K562 (cell line): ENCODE measurements at regions not wholly inside any gene's neighbourhood (a gene's known extent, or its start where the extent isn't known, plus 50 kb on each side); places are given as distances from the start of the nearest gene placed in this dataset.

ENCODE experiments used
- ATAC-seq: fragments of 200-7000 bp; cut with Tn5 transposase; 3 replicates; pipeline ENCODE4 v1.9.1; 2020; ENCODE audit warnings: moderate library complexity
- BruUV-seq: library from RNA; stranded (reverse); fragments of 400-500 nt; replicated peaks from 2 replicates; lab custom pipeline; 2021; lab: Mats Ljungman, UMichigan
- CTCF ChIA-PET: fragments of 300-600 bp; formaldehyde crosslinking; extraction: SDS; loops from one replicate; lab custom pipeline; 2021; ENCODE audit warnings: low intra/inter-chr PET ratio; lab: Yijun Ruan, JAX
- POLR2A ChIA-PET: fragments of 300-600, 350-650 bp; sonication (Branson Sonifier 250); formaldehyde crosslinking; extraction: SDS; loops from one replicate; lab custom pipeline; 2021; ENCODE audit warnings: antibody characterized with exemption, inconsistent platforms; lab: Yijun Ruan, JAX
- DNase-seq, 4 experiments: peaks; one replicate each; pipeline versions ENCODE4 v3.0.0 to v3.0.0-alpha.2; 2011 to 2018; ENCODE audit warnings: low spot score in 3 of 4, mixed read lengths in 3 of 4; ENCODE audit errors: extremely low read depth in 1 of 4
- FAIRE-seq: peaks from 2 replicates; lab custom pipeline; 2011; peaks lifted over from hg19 to GRCh38; lab: Jason Lieb, UNC
- H2AFZ ChIP-seq: 2 replicates; pipeline ENCODE4 v1.6.0; 2011; ENCODE audit warnings: low read depth, low read length, control low read depth, inconsistent platforms
- H3K27ac ChIP-seq: fragments of 200-600 bp; 3 replicates; pipeline ENCODE4 v1.8.0; 2011; ENCODE audit warnings: low read depth, mild to moderate bottlenecking, control low read depth, inconsistent platforms, low read length, moderate library complexity, mixed read lengths; ENCODE audit errors: extremely low read depth
- H3K27me3 ChIP-seq, 2 experiments: fragments of 300-600 bp in 1 of 2; 2 replicates in 1 of 2; 3 replicates in 1 of 2; pipeline versions ENCODE4 v1.6.0 to v1.8.0; 2011; ENCODE audit warnings: inconsistent platforms in 2 of 2, low read length in 2 of 2, mild to moderate bottlenecking in 1 of 2, mixed read lengths in 1 of 2, moderate library complexity in 1 of 2; ENCODE audit not compliant: control insufficient read depth in 2 of 2, insufficient read depth in 2 of 2
- H3K36me3 ChIP-seq: fragments of 300-600 bp; 3 replicates; pipeline ENCODE4 v1.8.0; 2011; ENCODE audit warnings: mild to moderate bottlenecking, low read length, inconsistent platforms; ENCODE audit not compliant: control insufficient read depth, insufficient read depth
- H3K4me1 ChIP-seq, 2 experiments: fragments of 200-600 bp in 1 of 2; replicated peaks in 1 of 2; 2 replicates in 1 of 2; 3 replicates in 1 of 2; pipeline versions ENCODE4 v1.5.1 to v1.8.0; 2011; ENCODE audit warnings: inconsistent platforms in 2 of 2, low read length in 2 of 2, mild to moderate bottlenecking in 1 of 2, mixed read lengths in 1 of 2, moderate library complexity in 1 of 2; ENCODE audit not compliant: control insufficient read depth in 2 of 2, insufficient read depth in 2 of 2
- H3K4me2 ChIP-seq: 2 replicates; pipeline ENCODE4 v1.6.1; 2011; ENCODE audit warnings: low read length, control low read depth, inconsistent platforms, mixed read lengths; ENCODE audit not compliant: insufficient read depth
- H3K4me3 ChIP-seq: fragments of 200-600 bp; sonication (generic), shearing (Covaris generic); 2 replicates; pipeline ENCODE4 v1.5.1; 2016; ENCODE audit warnings: control low read depth, inconsistent platforms
- H3K79me2 ChIP-seq: fragments of 200-600 bp; 3 replicates; pipeline ENCODE4 v1.8.0; 2011; ENCODE audit warnings: low read length, inconsistent platforms; ENCODE audit not compliant: control insufficient read depth, insufficient read depth
- H3K9ac ChIP-seq, 2 experiments: 2 replicates each; pipeline versions ENCODE4 v1.6.0 to v1.6.1; 2011; ENCODE audit warnings: low read depth in 2 of 2, low read length in 2 of 2, control low read depth in 1 of 2, inconsistent platforms in 1 of 2, mild to moderate bottlenecking in 1 of 2, mixed read lengths in 1 of 2; ENCODE audit not compliant: insufficient read depth in 1 of 2
- H3K9me1 ChIP-seq: one replicate; pipeline ENCODE4 v1.6.0; 2011; ENCODE audit warnings: inconsistent platforms, mild to moderate bottlenecking, low read length, moderate library complexity; ENCODE audit not compliant: control insufficient read depth, insufficient read depth
- H3K9me3 ChIP-seq: replicated peaks from 2 replicates; pipeline ENCODE4 v1.5.1; 2011; ENCODE audit warnings: low read depth, low read length, inconsistent platforms; ENCODE audit not compliant: control insufficient read depth, insufficient read depth
- H4K20me1 ChIP-seq: replicated peaks from 2 replicates; pipeline ENCODE4 v1.6.1; 2011; ENCODE audit warnings: low read length, inconsistent platforms, mixed read lengths; ENCODE audit not compliant: control insufficient read depth, insufficient read depth
- EGR1 ChIP-seq: fragments of 450-650 bp; conservative IDR thresholded peaks from 2 replicates; pipeline ENCODE4 v1.6.1; 2017; ENCODE audit warnings: mild to moderate bottlenecking
- EP400 ChIP-seq: fragments of 450-650 bp; IDR thresholded peaks from 2 replicates; pipeline ENCODE4 v1.6.1; 2017; ENCODE audit warnings: antibody characterized with exemption, mild to moderate bottlenecking, moderate library complexity
- EZH2 ChIP-seq: IDR thresholded peaks from 2 replicates; pipeline ENCODE4 v1.6.1; 2012; ENCODE audit warnings: low read depth, mild to moderate bottlenecking, inconsistent platforms, low read length, borderline replicate concordance
- GMEB1 ChIP-seq: fragments of 250-450 bp; sonication (Bioruptor Pico); IDR thresholded peaks from 2 replicates; pipeline ENCODE4 v1.4.0; 2020; ENCODE audit warnings: mild to moderate bottlenecking
- HDAC3 ChIP-seq: fragments of 450-650 bp; IDR thresholded peaks from 2 replicates; pipeline ENCODE4 v1.6.1; 2018; ENCODE audit warnings: borderline replicate concordance, mild to moderate bottlenecking, moderate library complexity; ENCODE audit not compliant: partially characterized antibody
- JUNB ChIP-seq: fragments of 450-650 bp; formaldehyde crosslinking; conservative IDR thresholded peaks from 2 replicates; pipeline ENCODE4 v1.4.0; 2020; ENCODE audit warnings: mild to moderate bottlenecking
- MLLT1 ChIP-seq, 2 experiments: fragments of 450-650 bp; IDR thresholded peaks; 2 replicates each; pipeline ENCODE4 v1.6.1; 2016
- NR2C1 ChIP-seq, 2 experiments: fragments of 450-650 bp; IDR thresholded peaks; 2 replicates each; pipeline ENCODE4 v1.6.1; 2017; ENCODE audit warnings: mild to moderate bottlenecking in 2 of 2, antibody characterized with exemption in 1 of 2, inconsistent platforms in 1 of 2, missing compliant biosample characterization in 1 of 2, missing genetic modification characterization in 1 of 2
- POLR2G ChIP-seq: fragments of 200-400 bp; formaldehyde crosslinking; IDR thresholded peaks from 2 replicates; pipeline ENCODE4 v1.6.1; 2017; ENCODE audit warnings: low read depth, mild to moderate bottlenecking, antibody characterized with exemption, low read length, moderate library complexity
- RAD21 ChIP-seq, 2 experiments: fragments of 250-450 bp in 1 of 2; fragments of 450-650 bp in 1 of 2; sonication (Bioruptor Pico) in 1 of 2; formaldehyde crosslinking in 1 of 2; IDR thresholded peaks in 1 of 2; conservative IDR thresholded peaks in 1 of 2; 2 replicates each; pipeline versions ENCODE4 v1.4.0 to v1.8.0; 2020 to 2022; ENCODE audit warnings: mild to moderate bottlenecking in 2 of 2, moderate library complexity in 1 of 2
- TFAM ChIP-seq: fragments of 250-450 bp; sonication (Bioruptor Pico); conservative IDR thresholded peaks from 2 replicates; pipeline ENCODE4 v1.5.0; 2021; ENCODE audit warnings: mild to moderate bottlenecking, moderate library complexity
- ZNF174 ChIP-seq: fragments of 250-450 bp; sonication (Bioruptor Pico); IDR thresholded peaks from 2 replicates; pipeline ENCODE4 v1.4.0; 2020; ENCODE audit warnings: mild to moderate bottlenecking
- ZNF583 ChIP-seq: fragments of 250-450 bp; sonication (Bioruptor Pico); IDR thresholded peaks from 2 replicates; pipeline ENCODE4 v1.4.0; 2020
- WGBS: fragments of 100-300 bp; shearing (Covaris generic); methylation state at CpG from one replicate; pipeline ENCODE4 v1.1.6; 2016; ENCODE audit warnings: low coverage, mixed read lengths; ENCODE audit not compliant: insufficient coverage; ENCODE audit errors: missing lambda C conversion rate; 5-methylcytosine and 5-hydroxymethylcytosine counted together
- in situ Hi-C: fragments of 300-500 bp; cut with MboI; formaldehyde crosslinking; loops from 4 replicates; pipeline ENCODE4 v1.15.0; 2018; ENCODE audit warnings: inconsistent platforms, mixed read lengths
- intact Hi-C: fragments of 100-400 bp; cut with micrococcal nuclease; formaldehyde crosslinking; loops from 2 replicates; pipeline ENCODE4 v1.14.2; 2022

GRCh38 chr2:190811811-190812210 lies 68.8 kb upstream of the GLS start:
- Histone ChIP-seq H4K20me1 (no peaks in the 10 kb centered on the region), H3K9ac (no peak overlapping the region), H3K4me3 (no peak overlapping the region), H3K36me3 (no peaks in the 10 kb centered on the region), H3K79me2 (no peaks in the 10 kb centered on the region), H3K27me3 (no peaks in the 10 kb centered on the region; a peak in 1 of 5 replicates), H3K9me3 (no peaks in the 10 kb centered on the region), H3K4me2 (no peak overlapping the region), H3K9me1 (no peaks in the 10 kb centered on the region), H3K27ac (no peak overlapping the region), H2AFZ (no peak overlapping the region), H3K4me1 (no peaks in the 10 kb centered on the region)
- DNase-seq (no peak), FAIRE-seq (no peak), ATAC-seq (no peak)
- in situ Hi-C loops (no loop called here), intact Hi-C loops (no loop called here)
- ChIA-PET CTCF (no interaction called here), POLR2A (no interaction called here)
- no TSS peak for BruUV-seq
- TF ChIP-seq JUNB (CRISPR knock-in tag) (no peak), ZNF174 (CRISPR knock-in tag) (no peak), TFAM (no peak)

- H4K20me1 ChIP-seq = no peaks in the 10 kb centered on the region
- no peaks in the 10 kb centered on the region; a peak in 1 of 5 replicates for H3K27me3 ChIP-seq
- intact Hi-C loops (no loop called here), in situ Hi-C loops (no loop called here)
- CTCF ChIA-PET = no interaction called here
- no peaks in the 10 kb centered on the region for H3K4me1 ChIP-seq
- H3K27ac ChIP-seq = no peak overlapping the region
- DNase-seq = no peak
- 7% methylated on average over 5 of the region's 5 CpGs for WGBS
- H3K9me3 ChIP-seq = no peaks in the 10 kb centered on the region
- H3K9me1 ChIP-seq = no peaks in the 10 kb centered on the region
- H3K4me2 ChIP-seq = no peak overlapping the region
- H3K9ac ChIP-seq = no peak overlapping the region
- BruUV-seq = no TSS peak
- no peak for FAIRE-seq
- H3K79me2 ChIP-seq = no peaks in the 10 kb centered on the region
- POLR2A ChIA-PET = interaction anchor here (1.0 kb wide), 1 partner anchor 9 kb away, joined by 3 read pairs; no protein-coding TSS in a partner anchor
- H2AFZ ChIP-seq = no peak overlapping the region
- H3K36me3 ChIP-seq = no peaks in the 10 kb centered on the region
- no peak overlapping the region for H3K4me3 ChIP-seq
- no peak for ATAC-seq
- TF ChIP-seq ZNF583 (CRISPR knock-in tag) (no peak), MLLT1 (IDR thresholded peaks at IDR 0.05) (no peak), EP400 (no peak), HDAC3 (no peak), EGR1 (no peak), RAD21 (CRISPR knock-in tag; conservative IDR thresholded peaks at IDR 0.05 in 1 of 2, IDR thresholded peaks at IDR 0.05 in 1 of 2) (no peak), NR2C1 (IDR thresholded peaks at IDR 0.05) (no peak), NR2C1 (tag; IDR thresholded peaks at IDR 0.05) (no peak), POLR2G (no peak), EZH2 (no peak), GMEB1 (CRISPR knock-in tag) (no peak)
Measured at GRCh38 chr2:190812506-190813294, 67.9 kb upstream of the GLS start.
